Endothelial cell of umbilical vein (primary cell): ENCODE measurements at regions not wholly inside any gene's neighbourhood (a gene's known extent, or its start where the extent isn't known, plus 50 kb on each side); places are given as distances from the start of the nearest gene placed in this dataset.

ENCODE experiments used
- BruUV-seq: library from RNA; stranded (reverse); fragments of 400-500 nt; replicated peaks from 2 replicates; lab custom pipeline; 2021; lab: Mats Ljungman, UMichigan
- CTCF ChIA-PET: fragments of 300-600, 350-600 bp; sonication (Branson Sonifier 250); formaldehyde crosslinking; loops from one replicate; lab custom pipeline; 2021; ENCODE audit warnings: antibody characterized with exemption, inconsistent platforms; lab: Charles Lee
- POLR2A ChIA-PET: fragments of 300-600, 350-600 bp; sonication (Branson Sonifier 250); formaldehyde crosslinking; loops from one replicate; lab custom pipeline; 2021; ENCODE audit warnings: antibody characterized with exemption, inconsistent platforms; lab: Charles Lee
- DNase-seq: peaks from one replicate; pipeline ENCODE4 v3.0.0-alpha.2; 2011; ENCODE audit warnings: low read depth, low spot score
- FAIRE-seq: peaks from 2 replicates; lab custom pipeline; 2011; peaks lifted over from hg19 to GRCh38; lab: Jason Lieb, UNC
- H2AFZ ChIP-seq: 2 replicates; pipeline ENCODE4 v1.6.0; 2012; ENCODE audit warnings: low read depth, low read length, control low read depth, inconsistent platforms
- H3K27ac ChIP-seq: 2 replicates; pipeline ENCODE4 v1.5.1; 2011; ENCODE audit warnings: low read depth, mild to moderate bottlenecking, control low read depth, low read length, moderate library complexity; ENCODE audit not compliant: insufficient read depth
- H3K27me3 ChIP-seq, 2 experiments: 2 replicates each; pipeline versions ENCODE4 v1.6.0 to v1.6.1; 2011; ENCODE audit warnings: low read length in 2 of 2, mixed read lengths in 1 of 2; ENCODE audit not compliant: control insufficient read depth in 2 of 2, insufficient read depth in 2 of 2
- H3K36me3 ChIP-seq, 2 experiments: 2 replicates in 1 of 2; 3 replicates in 1 of 2; pipeline ENCODE4 v1.5.1; 2011; ENCODE audit warnings: low read length in 2 of 2, mild to moderate bottlenecking in 1 of 2, moderate library complexity in 1 of 2; ENCODE audit not compliant: control insufficient read depth in 2 of 2, insufficient read depth in 2 of 2; ENCODE audit errors: extremely low read depth in 1 of 2
- H3K4me1 ChIP-seq: 3 replicates; pipeline ENCODE4 v1.5.1; 2011; ENCODE audit warnings: mild to moderate bottlenecking, low read length; ENCODE audit not compliant: control insufficient read depth, insufficient read depth; ENCODE audit errors: extremely low read depth
- H3K4me2 ChIP-seq: 2 replicates; pipeline ENCODE4 v1.6.1; 2011; ENCODE audit warnings: low read length, control low read depth, mixed read lengths; ENCODE audit not compliant: insufficient read depth
- H3K4me3 ChIP-seq, 3 experiments: fragments of 200-600 bp in 1 of 3; sonication (generic), shearing (Covaris generic) in 1 of 3; replicated peaks in 1 of 3; 2 replicates each; pipeline ENCODE4 v1.5.1; 2011 to 2016; ENCODE audit warnings: control low read depth in 3 of 3, low read length in 3 of 3, mild to moderate bottlenecking in 2 of 3, inconsistent platforms in 1 of 3, low read depth in 1 of 3, moderate library complexity in 1 of 3; ENCODE audit not compliant: insufficient read depth in 1 of 3
- H3K79me2 ChIP-seq: 2 replicates; pipeline ENCODE4 v1.6.0; 2012; ENCODE audit warnings: low read length, inconsistent platforms; ENCODE audit not compliant: control insufficient read depth, insufficient read depth
- H3K9ac ChIP-seq: replicated peaks from 2 replicates; pipeline ENCODE3; 2011; ENCODE audit warnings: low read length, control low read depth; ENCODE audit not compliant: insufficient read depth; ENCODE audit errors: extremely low read depth
- H3K9me1 ChIP-seq: replicated peaks from 3 replicates; pipeline ENCODE4 v1.6.0; 2011; ENCODE audit warnings: mild to moderate bottlenecking, low read length; ENCODE audit not compliant: control insufficient read depth, insufficient read depth; ENCODE audit errors: extremely low read depth
- H3K9me3 ChIP-seq: replicated peaks from 2 replicates; pipeline ENCODE4 v1.5.1; 2012; ENCODE audit warnings: low read length, inconsistent platforms; ENCODE audit not compliant: control insufficient read depth, insufficient read depth
- H4K20me1 ChIP-seq: replicated peaks from 2 replicates; pipeline ENCODE3; 2011; ENCODE audit warnings: mild to moderate bottlenecking, low read length; ENCODE audit not compliant: control insufficient read depth, insufficient read depth; ENCODE audit errors: extremely low read depth
- CTCF ChIP-seq, 2 donors: IDR thresholded peaks; 1 replicate in 1 of 2; 2 replicates in 1 of 2; pipeline ENCODE4 v1.5.1; 2011; ENCODE audit warnings: low read length in 2 of 2, mild to moderate bottlenecking in 2 of 2, moderate library complexity in 2 of 2, control low read depth in 1 of 2, inconsistent platforms in 1 of 2, low read depth in 1 of 2; ENCODE audit not compliant: insufficient read depth in 1 of 2; ENCODE audit errors: extremely low read depth in 1 of 2
- EZH2 ChIP-seq: IDR thresholded peaks from 2 replicates; pipeline ENCODE4 v1.6.1; 2012; ENCODE audit warnings: borderline replicate concordance, low read depth, mild to moderate bottlenecking, moderate library complexity, low read length, inconsistent platforms; ENCODE audit not compliant: severe bottlenecking
- FOS ChIP-seq: IDR thresholded peaks from 2 replicates; pipeline ENCODE4 v1.6.1; 2011; ENCODE audit warnings: mild to moderate bottlenecking, low read length, moderate library complexity, borderline replicate concordance; ENCODE audit not compliant: insufficient read depth
- GATA2 ChIP-seq: IDR thresholded peaks from 2 replicates; pipeline ENCODE4 v1.7.0; 2011; ENCODE audit warnings: low read depth, mild to moderate bottlenecking, moderate library complexity, mixed read lengths, low read length; ENCODE audit not compliant: insufficient read length, insufficient read depth
- JUN ChIP-seq: IDR thresholded peaks from 2 replicates; pipeline ENCODE4 v1.6.1; 2011; ENCODE audit warnings: borderline replicate concordance, low read depth; ENCODE audit not compliant: insufficient read length, insufficient read depth
- MAX ChIP-seq: IDR thresholded peaks from 2 replicates; pipeline ENCODE4 v1.6.1; 2011; ENCODE audit not compliant: insufficient read depth, insufficient read length
- MYC ChIP-seq: IDR thresholded peaks from one replicate; pipeline ENCODE4 v1.6.1; 2011; ENCODE audit warnings: mild to moderate bottlenecking, low read depth, low read length
- POLR2A ChIP-seq: IDR thresholded peaks from 2 replicates; pipeline ENCODE4 v1.6.1; 2012; ENCODE audit warnings: low read depth, mild to moderate bottlenecking, control low read depth, low read length
- POLR2AphosphoS5 ChIP-seq: IDR thresholded peaks from 2 replicates; pipeline ENCODE4 v1.6.1; 2012; ENCODE audit warnings: low read depth, mild to moderate bottlenecking, control low read depth, low read length, moderate library complexity; ENCODE audit not compliant: insufficient read depth
- dilution Hi-C: fragments of 300-500 bp; cut with MboI; formaldehyde crosslinking; loops from one replicate; pipeline ENCODE4 v1.15.0; 2019; ENCODE audit warnings: low sequenced_read_pairs; ENCODE audit not compliant: extremely low pct_ligation_motif_present
- intact Hi-C: fragments of 100-400 bp; cut with micrococcal nuclease; formaldehyde crosslinking; loops from one replicate; pipeline ENCODE4 v1.10.0; 2022

- no peak for DNase-seq
- Histone ChIP-seq H3K27me3 (no peaks in the 10 kb centered on the region), H3K36me3 (no peaks in the 10 kb centered on the region), H3K27ac (no peak overlapping the region), H3K4me2 (no peak overlapping the region), H3K4me3 (no peak overlapping the region), H3K9me3 (peaks cover 4% of the 10 kb centered on the region), H3K9me1 (no peaks in the 10 kb centered on the region), H2AFZ (no peak overlapping the region), H3K4me1 (no peaks in the 10 kb centered on the region), H3K79me2 (no peaks in the 10 kb centered on the region), H3K9ac (no peak overlapping the region), H4K20me1 (no peaks in the 10 kb centered on the region)
- intact Hi-C loops (no loop called here), dilution Hi-C loops (no loop called here)
- no peak for TF ChIP-seq CTCF (IDR thresholded peaks at IDR 0.05; ENCODE audit: extremely low read depth in 1 of 2, insufficient read depth in 1 of 2, low read depth in 1 of 2, low read length in 2 of 2)
- no peak for TF ChIP-seq JUN
- TF ChIP-seq MAX = no peak
- TF ChIP-seq MYC = no peak
- TF ChIP-seq GATA2 = no peak
- TF ChIP-seq POLR2A = no peak
- no peak for TF ChIP-seq EZH2
- TF ChIP-seq FOS = no peak
- no peak for TF ChIP-seq POLR2AphosphoS5
- ChIA-PET CTCF (no interaction called here), POLR2A (no interaction called here)
- FAIRE-seq = no peak
- BruUV-seq = no TSS peak
Measured at GRCh38 chr4:180618396-180618795, 1624.8 kb upstream of the TENM3 start.
